Neural cell (in vitro differentiated cells): ENCODE measurements at regions not wholly inside any gene's neighbourhood (a gene's known extent, or its start where the extent isn't known, plus 50 kb on each side); places are given as distances from the start of the nearest gene placed in this dataset.

ENCODE experiments used
- H2AFZ ChIP-seq: fragments of 200-600, 300-800 bp; sonication (generic), shearing (Covaris generic); 2 replicates; pipeline ENCODE4 v1.6.0; 2014; ENCODE audit warnings: low read depth, mild to moderate bottlenecking, antibody characterized with exemption, low read length, moderate library complexity
- H3F3A ChIP-seq: fragments of 200-600 bp; shearing (Covaris generic); 2 replicates; pipeline ENCODE4 v1.6.1; 2016; ENCODE audit warnings: mild to moderate bottlenecking, moderate library complexity, mixed read lengths, antibody characterized with exemption, low read length; ENCODE audit not compliant: insufficient read depth, poor library complexity, severe bottlenecking
- H3K27ac ChIP-seq: fragments of 200-600, 300-800 bp; sonication (generic), shearing (Covaris generic); 2 replicates; pipeline ENCODE4 v1.5.1; 2014; ENCODE audit warnings: mild to moderate bottlenecking, low read length, moderate library complexity
- H3K27me3 ChIP-seq: fragments of 300-800, 200-600 bp; sonication (generic), shearing (Covaris generic); 2 replicates; pipeline ENCODE4 v1.6.0; 2014; ENCODE audit warnings: mild to moderate bottlenecking, low read depth, low read length, moderate library complexity; ENCODE audit not compliant: insufficient read depth
- H3K36me3 ChIP-seq: fragments of 300-800, 200-600 bp; sonication (generic), shearing (Covaris generic); 2 replicates; pipeline ENCODE4 v1.5.1; 2014; ENCODE audit warnings: mild to moderate bottlenecking, antibody characterized with exemption, low read length, moderate library complexity; ENCODE audit not compliant: insufficient read depth
- H3K4me2 ChIP-seq: fragments of 300-800, 200-600 bp; sonication (generic), shearing (Covaris generic); 2 replicates; pipeline ENCODE4 v1.6.0; 2014; ENCODE audit warnings: mild to moderate bottlenecking, low read length
- H3K4me3 ChIP-seq: fragments of 300-800, 200-600 bp; sonication (generic), shearing (Covaris generic); 2 replicates; pipeline ENCODE4 v1.5.1; 2014; ENCODE audit warnings: mild to moderate bottlenecking, low read length, moderate library complexity
- H3K79me2 ChIP-seq: fragments of 200-600 bp; shearing (Covaris generic); replicated peaks from 2 replicates; pipeline ENCODE4 v1.6.0; 2014; ENCODE audit warnings: mild to moderate bottlenecking, low read length, moderate library complexity; ENCODE audit not compliant: insufficient read depth
- H3K9ac ChIP-seq: fragments of 300-800, 200-600 bp; sonication (generic), shearing (Covaris generic); 2 replicates; pipeline ENCODE4 v1.6.1; 2016; ENCODE audit warnings: mild to moderate bottlenecking, low read length, mixed read lengths
- H3K9me2 ChIP-seq: fragments of 200-600 bp; shearing (Covaris generic); 2 replicates; pipeline ENCODE4 v1.6.1; 2016; ENCODE audit warnings: mild to moderate bottlenecking, low read length, mixed read lengths; ENCODE audit not compliant: insufficient read depth
- H3K9me3 ChIP-seq: fragments of 200-600, 300-800 bp; sonication (generic), shearing (Covaris generic); 2 replicates; pipeline ENCODE4 v1.6.1; 2016; ENCODE audit warnings: mild to moderate bottlenecking, mixed run types, low read length, moderate library complexity, mixed read lengths
- H4K20me1 ChIP-seq: fragments of 200-600 bp; shearing (Covaris generic); 2 replicates; pipeline ENCODE4 v1.6.1; 2016; ENCODE audit warnings: mild to moderate bottlenecking, mixed run types; ENCODE audit not compliant: insufficient read depth
- CTCF ChIP-seq: fragments of 450-650 bp; IDR thresholded peaks from 2 replicates; pipeline ENCODE4 v1.5.1; 2014; ENCODE audit warnings: antibody characterized with exemption, mild to moderate bottlenecking, moderate library complexity; ENCODE audit not compliant: poor library complexity, severe bottlenecking
- EP300 ChIP-seq: fragments of 450-650 bp; conservative IDR thresholded peaks from 2 replicates; pipeline ENCODE4 v1.6.1; 2014; ENCODE audit warnings: antibody characterized with exemption, mild to moderate bottlenecking, moderate library complexity; ENCODE audit not compliant: poor library complexity, severe bottlenecking
- EZH2 ChIP-seq: fragments of 200-600, 300-800 bp; shearing (Covaris generic), sonication (generic); IDR thresholded peaks from 2 replicates; pipeline ENCODE4 v1.6.1; 2014; ENCODE audit warnings: antibody characterized with exemption, low read length, borderline replicate concordance, mild to moderate bottlenecking; ENCODE audit not compliant: insufficient read depth, poor library complexity, severe bottlenecking
- MXI1 ChIP-seq: fragments of 450-650 bp; conservative IDR thresholded peaks from 2 replicates; pipeline ENCODE4 v1.6.1; 2014; ENCODE audit warnings: antibody characterized with exemption, mild to moderate bottlenecking; ENCODE audit not compliant: poor library complexity, severe bottlenecking
- POLR2AphosphoS5 ChIP-seq: IDR thresholded peaks from 2 replicates; pipeline ENCODE4 v1.6.1; 2012
- RAD21 ChIP-seq: fragments of 450-650 bp; conservative IDR thresholded peaks from 2 replicates; pipeline ENCODE4 v1.6.1; 2014; ENCODE audit warnings: antibody characterized with exemption, mild to moderate bottlenecking, moderate library complexity
- REST ChIP-seq: IDR thresholded peaks from 2 replicates; pipeline ENCODE4 v1.6.1; 2012; ENCODE audit warnings: borderline replicate concordance
- SMC3 ChIP-seq: fragments of 450-650 bp; conservative IDR thresholded peaks from 2 replicates; pipeline ENCODE4 v1.6.1; 2014; ENCODE audit warnings: antibody characterized with exemption, mild to moderate bottlenecking, moderate library complexity; ENCODE audit not compliant: poor library complexity
- TAF1 ChIP-seq: IDR thresholded peaks from 2 replicates; pipeline ENCODE4 v1.6.1; 2012; ENCODE audit warnings: low read depth

- no peaks in the 10 kb centered on the region for H3K9me3 ChIP-seq
- H3K36me3 ChIP-seq, result no peaks in the 10 kb centered on the region
- H3K27me3 ChIP-seq, result no peaks in the 10 kb centered on the region
- H3K4me3 ChIP-seq, result no peak overlapping the region
- no peak overlapping the region for H3K9ac ChIP-seq
- no peaks in the 10 kb centered on the region for H3F3A ChIP-seq
- no peak overlapping the region for H2AFZ ChIP-seq
- no peak for TF ChIP-seq REST
- no peak for TF ChIP-seq CTCF
- no peak for TF ChIP-seq MXI1
- no peak for TF ChIP-seq SMC3
- no peak for TF ChIP-seq EZH2
- TF ChIP-seq TAF1, result no peak
- TF ChIP-seq RAD21, result no peak
- no peak for TF ChIP-seq EP300
- no peak for TF ChIP-seq POLR2AphosphoS5
- H3K79me2 ChIP-seq, result no peaks in the 10 kb centered on the region
- H4K20me1 ChIP-seq, result no peaks in the 10 kb centered on the region
- no peaks in the 10 kb centered on the region for H3K9me2 ChIP-seq
- no peak overlapping the region for H3K27ac ChIP-seq
- H3K4me2 ChIP-seq, result no peak overlapping the region
Observed at GRCh38 chr7:46772776-46773175, 809.1 kb downstream of the TNS3 start.

DNA sequence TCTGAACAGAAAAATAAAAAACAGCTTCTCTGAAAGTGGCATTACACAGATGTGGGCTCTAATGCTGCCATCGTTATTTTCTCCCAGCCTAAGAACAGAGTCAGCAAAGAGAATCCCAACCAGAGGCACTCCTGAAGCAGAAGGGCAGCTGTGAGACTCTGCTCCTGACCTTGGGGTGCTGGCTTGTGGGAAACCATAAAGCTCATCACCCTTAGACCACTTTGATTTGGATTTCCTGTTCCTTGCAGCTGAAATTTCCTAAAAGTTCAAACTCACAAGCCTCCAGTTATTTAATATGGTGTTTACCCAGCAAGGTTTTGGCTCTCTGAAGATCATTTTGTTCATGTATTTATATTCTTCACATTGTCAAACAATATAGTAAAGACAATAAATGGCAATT, 814.8 kb downstream of the TNS3 start:
- no peak overlapping the region for H2AFZ ChIP-seq
- TF ChIP-seq CTCF (no peak), POLR2AphosphoS5 (no peak), SMC3 (no peak), REST (no peak), EP300 (no peak), RAD21 (no peak), EZH2 (no peak)
- H3K4me2 ChIP-seq, result no peak overlapping the region
- H3K9me3 ChIP-seq, result no peaks in the 10 kb centered on the region
- H4K20me1 ChIP-seq, result no peaks in the 10 kb centered on the region
- no peak overlapping the region for H3K4me3 ChIP-seq
- no peaks in the 10 kb centered on the region for H3F3A ChIP-seq
- no peaks in the 10 kb centered on the region for H3K27me3 ChIP-seq
- no peaks in the 10 kb centered on the region for H3K36me3 ChIP-seq
- H3K9me2 ChIP-seq, result no peaks in the 10 kb centered on the region
- H3K79me2 ChIP-seq, result no peaks in the 10 kb centered on the region
- H3K27ac ChIP-seq, result no peak overlapping the region
- H3K9ac ChIP-seq, result no peak overlapping the region
